HG03135 (cell line): ENCODE measurements at regions not wholly inside any gene's neighbourhood (a gene's known extent, or its start where the extent isn't known, plus 50 kb on each side); places are given as distances from the start of the nearest gene placed in this dataset.
"Not testable (repeated sequence)": the region's sequence is repeated elsewhere in the genome, so short reads cannot be mapped to it uniquely, and the experiment has no call there.

Experiments
- ATAC-seq: cut with Tn5 transposase; IDR thresholded peaks from one replicate; pipeline ENCODE4 v1.9.1; 2021; ENCODE audit warnings: mild to moderate bottlenecking, moderate library complexity; ENCODE audit not compliant: unreplicated experiment

GRCh38 chr7:21304808-21305375 is 123.0 kb upstream of the SP4 start:
- no peak for ATAC-seq

- ATAC-seq: no peak
Measured at GRCh38 chr7:21305455-21306235, 122.2 kb upstream of the SP4 start.

- no peak for ATAC-seq
Measured at GRCh38 chr7:21314954-21315353, 112.9 kb upstream of the SP4 start.

- no peak for ATAC-seq
Measured at GRCh38 chr7:21317966-21318915, 109.6 kb upstream of the SP4 start.

GRCh38 chr7:21318916-21319270 is 109.0 kb upstream of the SP4 start:
- no peak for ATAC-seq

- ATAC-seq: no peak
Measured at GRCh38 chr7:21326241-21326640, 101.6 kb upstream of the SP4 start.

- ATAC-seq: no peak
Measured at GRCh38 chr7:21326921-21327320, 101.0 kb upstream of the SP4 start.

- ATAC-seq: no peak
Measured at GRCh38 chr7:21327422-21328409, 100.2 kb upstream of the SP4 start.

- ATAC-seq: no peak
Measured at GRCh38 chr7:21330462-21331178, 97.3 kb upstream of the SP4 start.

- no peak for ATAC-seq
Measured at GRCh38 chr7:21334906-21335305, 93.0 kb upstream of the SP4 start.

GRCh38 chr7:21336743-21337142 is 91.1 kb upstream of the SP4 start:
- no peak for ATAC-seq

GRCh38 chr7:21338728-21339164 is 89.1 kb upstream of the SP4 start:
- ATAC-seq: no peak

GRCh38 chr7:21344900-21345299 is 83.0 kb upstream of the SP4 start:
- ATAC-seq: not testable (repeated sequence)

- ATAC-seq: no peak
Measured at GRCh38 chr7:21345361-21345760, 82.5 kb upstream of the SP4 start.

GRCh38 chr7:21346297-21346696 is 81.6 kb upstream of the SP4 start:
- ATAC-seq: no peak

GRCh38 chr7:21352540-21353387 is 75.1 kb upstream of the SP4 start:
- ATAC-seq: peak; percentile 84

- ATAC-seq: no peak
Measured at GRCh38 chr7:21353388-21353780, 74.5 kb upstream of the SP4 start.

GRCh38 chr7:21354284-21354683 is 73.6 kb upstream of the SP4 start:
- no peak for ATAC-seq

- ATAC-seq: peak; percentile 86
Measured at GRCh38 chr7:21355406-21355874, 72.4 kb upstream of the SP4 start.
